HG03196 (cell line): ENCODE measurements at regions not wholly inside any gene's neighbourhood (a gene's known extent, or its start where the extent isn't known, plus 50 kb on each side); places are given as distances from the start of the nearest gene placed in this dataset.

Source experiments
- ATAC-seq: cut with Tn5 transposase; IDR thresholded peaks from one replicate; pipeline ENCODE4 v1.9.1; 2021; ENCODE audit not compliant: unreplicated experiment

GRCh38 chr20:11539450-11539849, 378.2 kb upstream of the BTBD3 start:
- ATAC-seq, result no peak

- no peak for ATAC-seq
Observed at GRCh38 chr20:11540558-11540957, 377.1 kb upstream of the BTBD3 start.

GRCh38 chr20:11542645-11543044, 375.0 kb upstream of the BTBD3 start:
- ATAC-seq, result no peak

GRCh38 chr20:11544029-11544678, 373.5 kb upstream of the BTBD3 start:
- ATAC-seq, result peak; percentile 82

GRCh38 chr20:11546939-11547338, 370.8 kb upstream of the BTBD3 start:
- ATAC-seq, result no peak

GRCh38 chr20:11549172-11550103, 368.3 kb upstream of the BTBD3 start:
- ATAC-seq, result no peak

- no peak for ATAC-seq
Observed at GRCh38 chr20:11550657-11551338, 366.9 kb upstream of the BTBD3 start.

GRCh38 chr20:11551479-11551878, 366.2 kb upstream of the BTBD3 start:
- no peak for ATAC-seq

GRCh38 chr20:11553603-11554002, 364.1 kb upstream of the BTBD3 start:
- ATAC-seq, result no peak

- ATAC-seq, result no peak
Observed at GRCh38 chr20:11555510-11555909, 362.2 kb upstream of the BTBD3 start.

GRCh38 chr20:11556410-11556809, 361.3 kb upstream of the BTBD3 start:
- no peak for ATAC-seq

- ATAC-seq, result no peak
Observed at GRCh38 chr20:11564491-11564890, 353.2 kb upstream of the BTBD3 start.

GRCh38 chr20:11569163-11569562, 348.5 kb upstream of the BTBD3 start:
- no peak for ATAC-seq

- ATAC-seq, result no peak
Observed at GRCh38 chr20:11573507-11573906, 344.2 kb upstream of the BTBD3 start.

- ATAC-seq, result no peak
Observed at GRCh38 chr20:11581271-11581670, 336.4 kb upstream of the BTBD3 start.

- ATAC-seq, result no peak
Observed at GRCh38 chr20:11582060-11582459, 335.6 kb upstream of the BTBD3 start.

GRCh38 chr20:11585752-11586352, 331.8 kb upstream of the BTBD3 start:
- ATAC-seq, result no peak

GRCh38 chr20:11588875-11589274, 328.8 kb upstream of the BTBD3 start:
- ATAC-seq, result no peak

GRCh38 chr20:11591965-11592364, 325.7 kb upstream of the BTBD3 start:
- no peak for ATAC-seq

- ATAC-seq, result no peak
Observed at GRCh38 chr20:11604339-11604738, 313.4 kb upstream of the BTBD3 start.

GRCh38 chr20:11607047-11607446, 310.6 kb upstream of the BTBD3 start:
- ATAC-seq, result no peak
